KMS-11 (cell line): ENCODE measurements at regions not wholly inside any gene's neighbourhood (a gene's known extent, or its start where the extent isn't known, plus 50 kb on each side); places are given as distances from the start of the nearest gene placed in this dataset.

Source experiments
- H2AFZ ChIP-seq: fragments of 200-600 bp; sonication (generic); 2 replicates; pipeline ENCODE4 v1.6.1; 2016; ENCODE audit warnings: antibody characterized with exemption, mixed run types, low read depth
- H3K27ac ChIP-seq: fragments of 200-600 bp; sonication (generic); 2 replicates; pipeline ENCODE4 v1.6.1; 2016; ENCODE audit warnings: mild to moderate bottlenecking, mixed run types
- H3K27me3 ChIP-seq: fragments of 200-600 bp; sonication (generic); 2 replicates; pipeline ENCODE4 v1.6.1; 2017; ENCODE audit warnings: mild to moderate bottlenecking, low read depth, mixed run types, moderate library complexity; ENCODE audit not compliant: insufficient read depth
- H3K36me3 ChIP-seq: fragments of 200-600 bp; sonication (generic); 2 replicates; pipeline ENCODE4 v1.6.1; 2017; ENCODE audit warnings: mild to moderate bottlenecking, mixed run types; ENCODE audit not compliant: insufficient read depth
- H3K4me1 ChIP-seq: fragments of 200-600 bp; sonication (generic); 2 replicates; pipeline ENCODE4 v1.6.1; 2016; ENCODE audit warnings: mild to moderate bottlenecking, low read depth, mixed run types; ENCODE audit not compliant: poor library complexity, severe bottlenecking
- H3K4me2 ChIP-seq: fragments of 200-600 bp; sonication (generic); 2 replicates; pipeline ENCODE4 v1.7.0; 2016; ENCODE audit warnings: mild to moderate bottlenecking, mixed run types
- H3K4me3 ChIP-seq: fragments of 200-600 bp; sonication (generic); IDR thresholded peaks from 2 replicates; pipeline ENCODE4 v1.6.1; 2017; ENCODE audit warnings: low read depth, low read length, mixed read lengths; ENCODE audit not compliant: insufficient read depth
- H3K79me2 ChIP-seq: fragments of 200-600 bp; sonication (generic); 2 replicates; pipeline ENCODE4 v1.6.1; 2016; ENCODE audit warnings: low read depth, mixed run types; ENCODE audit not compliant: insufficient read depth
- H3K9ac ChIP-seq: fragments of 200-600 bp; sonication (generic); 2 replicates; pipeline ENCODE4 v1.6.1; 2016; ENCODE audit warnings: mild to moderate bottlenecking, mixed run types
- H4K20me1 ChIP-seq: fragments of 200-600 bp; sonication (generic); 2 replicates; pipeline ENCODE4 v1.6.1; 2016; ENCODE audit warnings: mild to moderate bottlenecking, mixed run types; ENCODE audit not compliant: insufficient read depth
- CTCF ChIP-seq: fragments of 200-600 bp; sonication (generic); conservative IDR thresholded peaks from 2 replicates; pipeline ENCODE4 v1.6.1; 2017; ENCODE audit warnings: low read depth, mild to moderate bottlenecking, antibody characterized with exemption, low read length, moderate library complexity, mixed read lengths

GRCh38 chr16:62478903-62479458 lies 442.7 kb upstream of the CDH8 start:
- no peak overlapping the region for H3K4me3 ChIP-seq
- H3K9ac ChIP-seq, result no peak overlapping the region
- H3K27me3 ChIP-seq, result no peaks in the 10 kb centered on the region
- TF ChIP-seq CTCF, result no peak
- H3K36me3 ChIP-seq, result no peaks in the 10 kb centered on the region
- no peak overlapping the region for H3K4me2 ChIP-seq
- no peaks in the 10 kb centered on the region for H4K20me1 ChIP-seq
- H3K79me2 ChIP-seq, result no peaks in the 10 kb centered on the region
- H2AFZ ChIP-seq, result no peak overlapping the region
- H3K27ac ChIP-seq, result no peak overlapping the region
- no peaks in the 10 kb centered on the region for H3K4me1 ChIP-seq

GRCh38 chr16:62477796-62478195 lies 441.6 kb upstream of the CDH8 start:
- Histone ChIP-seq H3K36me3 (no peaks in the 10 kb centered on the region), H3K79me2 (no peaks in the 10 kb centered on the region), H3K4me2 (no peak overlapping the region), H4K20me1 (no peaks in the 10 kb centered on the region), H2AFZ (no peak overlapping the region), H3K4me3 (no peak overlapping the region), H3K4me1 (no peaks in the 10 kb centered on the region), H3K27me3 (no peaks in the 10 kb centered on the region), H3K27ac (no peak overlapping the region), H3K9ac (no peak overlapping the region)
- TF ChIP-seq CTCF, result no peak

DNA sequence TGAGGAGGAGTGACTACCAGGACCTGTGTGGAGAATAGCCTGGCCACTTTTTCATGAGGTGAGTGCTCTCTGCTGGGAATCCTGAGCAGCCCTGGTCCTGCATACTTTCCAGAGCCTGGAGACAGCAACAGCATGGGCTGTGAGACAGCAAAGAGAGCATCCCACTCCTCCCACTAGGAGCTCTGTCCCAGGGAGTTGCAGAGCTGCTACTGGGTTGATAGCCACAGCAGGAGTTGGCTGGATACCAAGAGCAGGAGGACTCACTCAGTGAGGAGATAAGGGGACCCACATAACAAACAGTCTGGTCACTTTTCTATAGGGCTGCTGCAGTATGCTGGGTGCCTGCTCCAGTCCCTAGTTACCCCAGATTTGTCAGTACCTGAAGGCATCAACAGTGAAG lies 439.3 kb upstream of the CDH8 start:
- no peaks in the 10 kb centered on the region for H3K36me3 ChIP-seq
- no peak overlapping the region for H2AFZ ChIP-seq
- no peak overlapping the region for H3K27ac ChIP-seq
- TF ChIP-seq CTCF, result no peak
- H4K20me1 ChIP-seq, result no peaks in the 10 kb centered on the region
- no peak overlapping the region for H3K4me2 ChIP-seq
- no peaks in the 10 kb centered on the region for H3K4me1 ChIP-seq
- H3K9ac ChIP-seq, result no peak overlapping the region
- no peaks in the 10 kb centered on the region for H3K79me2 ChIP-seq
- no peak overlapping the region for H3K4me3 ChIP-seq
- H3K27me3 ChIP-seq, result no peaks in the 10 kb centered on the region

DNA sequence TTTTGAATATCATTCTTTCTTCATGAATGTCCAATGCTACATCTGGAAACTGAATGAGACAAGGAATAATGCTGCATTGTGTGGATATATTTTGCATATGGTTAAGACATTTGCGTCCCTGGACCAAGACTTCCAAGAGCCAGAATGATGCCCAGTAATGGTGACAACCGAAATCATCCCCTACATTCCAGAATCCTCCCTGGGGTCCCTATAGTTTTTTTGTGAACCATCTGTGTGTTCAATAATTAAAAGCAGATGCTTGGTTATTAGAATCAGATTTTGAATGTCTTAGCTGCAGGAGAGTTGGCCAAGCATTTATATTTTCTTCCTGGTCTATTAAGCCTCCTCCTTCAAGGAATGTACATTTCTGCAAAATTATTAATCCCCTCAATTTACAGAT lies 426.7 kb upstream of the CDH8 start:
- Histone ChIP-seq H3K4me2 (no peak overlapping the region), H3K4me3 (no peak overlapping the region), H3K79me2 (no peaks in the 10 kb centered on the region), H3K36me3 (no peaks in the 10 kb centered on the region), H3K9ac (no peak overlapping the region), H4K20me1 (no peaks in the 10 kb centered on the region), H3K4me1 (no peaks in the 10 kb centered on the region), H2AFZ (no peak overlapping the region), H3K27me3 (no peaks in the 10 kb centered on the region), H3K27ac (no peak overlapping the region)
- no peak for TF ChIP-seq CTCF
